Fibroblast of mammary gland (primary cell): ENCODE measurements at regions not wholly inside any gene's neighbourhood (a gene's known extent, or its start where the extent isn't known, plus 50 kb on each side); places are given as distances from the start of the nearest gene placed in this dataset.
"Not testable (repeated sequence)": the region's sequence is repeated elsewhere in the genome, so short reads cannot be mapped to it uniquely, and the experiment has no call there.

Experiments
- DNase-seq: peaks from one replicate; pipeline ENCODE4 v3.0.0-alpha.2; 2010; ENCODE audit warnings: low read depth
- H3K4me3 ChIP-seq: 2 replicates; pipeline ENCODE4 v1.5.1; 2011; ENCODE audit warnings: low read depth, mild to moderate bottlenecking, low read length, moderate library complexity; ENCODE audit not compliant: control insufficient read depth
- TF ChIP-seq, protein P1 (sequence below): conservative IDR thresholded peaks from 2 replicates; pipeline ENCODE4 v1.5.1; 2011; ENCODE audit warnings: low read depth, low read length, inconsistent platforms; ENCODE audit not compliant: control insufficient read depth, insufficient read depth

GRCh38 chr22:22057617-22058378 is 75.2 kb upstream of the TOP3B start:
- TF ChIP-seq, protein P1, sequence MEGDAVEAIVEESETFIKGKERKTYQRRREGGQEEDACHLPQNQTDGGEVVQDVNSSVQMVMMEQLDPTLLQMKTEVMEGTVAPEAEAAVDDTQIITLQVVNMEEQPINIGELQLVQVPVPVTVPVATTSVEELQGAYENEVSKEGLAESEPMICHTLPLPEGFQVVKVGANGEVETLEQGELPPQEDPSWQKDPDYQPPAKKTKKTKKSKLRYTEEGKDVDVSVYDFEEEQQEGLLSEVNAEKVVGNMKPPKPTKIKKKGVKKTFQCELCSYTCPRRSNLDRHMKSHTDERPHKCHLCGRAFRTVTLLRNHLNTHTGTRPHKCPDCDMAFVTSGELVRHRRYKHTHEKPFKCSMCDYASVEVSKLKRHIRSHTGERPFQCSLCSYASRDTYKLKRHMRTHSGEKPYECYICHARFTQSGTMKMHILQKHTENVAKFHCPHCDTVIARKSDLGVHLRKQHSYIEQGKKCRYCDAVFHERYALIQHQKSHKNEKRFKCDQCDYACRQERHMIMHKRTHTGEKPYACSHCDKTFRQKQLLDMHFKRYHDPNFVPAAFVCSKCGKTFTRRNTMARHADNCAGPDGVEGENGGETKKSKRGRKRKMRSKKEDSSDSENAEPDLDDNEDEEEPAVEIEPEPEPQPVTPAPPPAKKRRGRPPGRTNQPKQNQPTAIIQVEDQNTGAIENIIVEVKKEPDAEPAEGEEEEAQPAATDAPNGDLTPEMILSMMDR: no peak
- no peak overlapping the region for H3K4me3 ChIP-seq
- no peak for DNase-seq

DNA sequence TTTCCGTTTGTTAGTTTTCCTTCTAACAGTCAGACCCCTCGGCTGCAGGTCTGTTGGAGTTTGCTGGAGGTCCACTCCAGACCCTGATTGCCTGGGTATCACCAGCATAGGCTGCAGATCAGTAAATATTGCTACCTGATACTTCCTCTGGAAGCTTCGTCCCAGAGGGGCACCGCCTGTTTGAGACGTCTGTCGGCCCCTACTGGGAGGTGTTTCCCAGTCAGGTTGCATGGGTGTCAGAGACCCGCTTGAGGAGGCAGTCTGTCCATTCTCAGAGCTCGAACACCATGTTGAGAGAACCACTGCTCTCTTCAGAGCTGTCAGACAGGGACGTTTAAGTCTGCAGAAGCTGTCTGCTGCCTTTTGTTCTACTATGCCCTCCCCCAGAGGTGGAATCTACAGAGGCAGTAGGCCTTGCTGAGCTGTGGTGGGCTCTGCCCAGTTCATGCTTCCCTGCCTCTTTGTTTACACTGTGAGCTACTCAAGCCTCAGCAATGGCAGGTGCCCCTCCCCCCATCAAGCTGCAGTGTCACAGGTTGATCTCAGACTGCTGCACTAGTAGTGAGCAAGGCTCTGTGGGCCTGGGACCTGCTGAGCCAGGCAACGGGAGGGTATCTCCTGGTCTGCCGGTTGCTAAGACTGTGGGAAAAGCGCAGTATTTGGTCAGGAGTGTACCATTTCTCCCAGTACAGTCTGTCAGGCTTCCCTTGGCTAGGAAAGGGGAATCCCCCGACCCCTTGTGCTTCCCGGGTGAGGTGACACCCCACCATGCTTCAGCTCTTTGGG is 74.4 kb upstream of the TOP3B start:
- not testable (repeated sequence) for DNase-seq, H3K4me3 ChIP-seq

- DNase-seq, H3K4me3 ChIP-seq: not testable (repeated sequence)
Measured at GRCh38 chr22:22052548-22053139, 70.1 kb upstream of the TOP3B start.

DNA sequence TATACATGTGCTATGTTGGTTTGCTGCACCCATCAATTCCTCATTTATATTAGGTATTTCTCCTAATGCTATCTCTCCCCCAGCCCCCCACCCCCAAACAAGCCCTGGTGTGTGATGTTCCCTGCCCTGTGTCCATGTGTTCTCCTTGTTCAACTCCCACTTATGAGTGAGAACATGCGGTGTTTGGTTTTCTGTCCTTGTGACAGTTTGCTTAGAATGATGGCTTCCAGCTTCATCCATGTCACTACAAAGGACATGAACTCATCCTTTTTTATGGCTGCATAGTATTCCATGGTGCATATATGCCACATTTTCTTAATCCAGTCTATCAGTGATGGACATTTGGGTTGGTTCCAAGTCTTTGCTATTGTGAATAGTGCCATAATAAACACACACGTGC is 68.4 kb upstream of the TOP3B start:
- not testable (repeated sequence) for DNase-seq, H3K4me3 ChIP-seq

GRCh38 chr22:22050141-22050775 is 67.7 kb upstream of the TOP3B start:
- TF ChIP-seq, protein P1: no peak
- no peak overlapping the region for H3K4me3 ChIP-seq
- no peak for DNase-seq

DNA sequence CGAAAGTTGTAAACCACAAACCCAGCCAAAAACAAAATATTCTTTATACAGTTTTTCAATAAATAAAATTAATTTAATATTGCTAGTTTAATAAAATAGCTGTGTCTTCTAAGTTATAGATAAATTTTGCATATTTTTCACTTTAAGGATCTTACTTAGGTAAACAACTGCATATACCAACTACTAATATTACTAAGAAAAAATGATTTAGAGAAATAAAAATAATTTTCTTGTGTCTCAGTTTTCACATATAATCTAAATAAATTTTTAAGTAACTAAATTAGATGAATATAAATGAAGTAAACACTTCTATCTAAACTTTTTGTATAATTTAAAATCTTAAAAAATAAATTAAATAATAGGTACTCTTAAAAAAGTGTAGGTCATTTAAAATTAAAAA is 67.1 kb upstream of the TOP3B start:
- no peak for DNase-seq
- TF ChIP-seq, protein P1: no peak

DNA sequence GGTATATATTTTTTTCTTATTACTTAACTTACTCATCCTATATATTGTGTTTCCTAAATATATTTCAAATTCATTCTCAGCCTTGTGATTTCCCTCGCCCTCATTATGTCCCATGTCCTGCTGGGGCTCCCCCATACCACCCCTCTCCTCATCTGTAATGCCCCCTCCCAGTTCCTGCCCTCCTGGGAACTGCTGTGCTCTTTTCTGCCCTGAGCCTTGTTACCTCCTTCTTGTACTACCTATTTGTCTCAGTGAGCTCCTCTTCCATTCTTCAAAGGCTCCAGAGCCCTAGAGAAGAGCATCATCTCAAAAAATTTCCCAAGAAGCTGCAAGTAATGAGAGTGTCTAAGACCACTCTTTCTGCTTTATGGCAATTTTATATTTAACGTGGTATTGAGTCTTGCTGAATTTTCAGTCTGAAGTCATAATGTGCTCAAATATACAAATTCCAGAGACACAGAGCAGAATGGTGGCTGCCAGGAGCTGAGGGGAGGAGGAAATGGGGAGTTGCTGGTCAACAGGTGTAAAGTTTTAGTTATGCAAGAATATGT is 66.5 kb upstream of the TOP3B start:
- no peak for DNase-seq
- TF ChIP-seq, protein P1: no peak
- no peak overlapping the region for H3K4me3 ChIP-seq

More for the DNA sequence above, 67.1 kb upstream of the TOP3B start:
- no peak overlapping the region for H3K4me3 ChIP-seq
